Stomach (tissue), 4 donors: ENCODE measurements at regions not wholly inside any gene's neighbourhood (a gene's known extent, or its start where the extent isn't known, plus 50 kb on each side); places are given as distances from the start of the nearest gene placed in this dataset.

Experiments used
- EP300 ChIP-seq: sonication (generic); formaldehyde crosslinking; IDR thresholded peaks from one replicate; pipeline ENCODE4 v1.6.1; 2017; ENCODE audit warnings: antibody characterized with exemption
- POLR2A ChIP-seq, 4 donors: fragments of 450-650 bp; IDR thresholded peaks; one replicate each; pipeline ENCODE4 v1.6.1; 2016; ENCODE audit warnings: antibody characterized with exemption in 4 of 4, control low read depth in 2 of 4, mild to moderate bottlenecking in 1 of 4, moderate library complexity in 1 of 4
- TF ChIP-seq, protein P1 (sequence below), 7 experiments: fragments of 450-650 bp in 4 of 7; fragments of 200-600 bp in 3 of 7; sonication (generic) in 3 of 7; IDR thresholded peaks; one replicate each; pipeline ENCODE4 v1.5.1; 2016 to 2019; ENCODE audit warnings: antibody characterized with exemption in 7 of 7, control low read depth in 2 of 7, mild to moderate bottlenecking in 1 of 7

DNA sequence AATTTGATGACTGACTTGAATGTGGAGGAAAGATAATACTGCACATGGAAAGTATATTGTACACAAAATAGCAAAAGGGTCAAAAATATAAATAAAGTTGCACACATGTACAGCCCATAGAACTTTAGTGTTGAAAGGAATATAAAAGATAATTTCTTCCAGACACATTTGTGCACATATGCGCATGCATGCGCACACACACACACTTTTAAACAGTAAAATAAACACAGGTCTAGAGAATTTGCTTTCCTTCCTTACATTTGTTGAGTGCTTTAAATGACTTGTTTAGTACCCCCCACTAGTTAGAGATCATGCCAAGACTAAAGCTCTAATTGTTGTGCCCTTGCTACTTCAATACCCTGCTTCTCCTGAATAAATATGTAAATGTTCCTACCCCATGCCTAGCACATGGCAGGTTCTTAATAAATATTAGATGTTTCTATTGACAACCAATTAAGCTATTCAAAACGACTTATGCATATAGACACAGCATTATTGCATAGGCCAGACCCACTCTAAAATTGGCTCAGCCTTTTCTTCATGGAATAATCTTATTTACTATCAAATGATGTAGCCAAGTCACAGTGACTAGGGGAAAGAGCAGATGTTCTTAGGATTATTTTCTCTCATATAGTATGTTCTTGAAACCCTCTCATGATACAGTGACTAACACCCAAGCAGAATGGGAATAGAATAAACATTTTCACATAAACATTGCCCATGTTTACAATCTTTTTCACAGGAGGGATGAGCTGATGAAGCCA, 165.5 kb upstream of the ACVR2A start:
- TF ChIP-seq, protein P1, sequence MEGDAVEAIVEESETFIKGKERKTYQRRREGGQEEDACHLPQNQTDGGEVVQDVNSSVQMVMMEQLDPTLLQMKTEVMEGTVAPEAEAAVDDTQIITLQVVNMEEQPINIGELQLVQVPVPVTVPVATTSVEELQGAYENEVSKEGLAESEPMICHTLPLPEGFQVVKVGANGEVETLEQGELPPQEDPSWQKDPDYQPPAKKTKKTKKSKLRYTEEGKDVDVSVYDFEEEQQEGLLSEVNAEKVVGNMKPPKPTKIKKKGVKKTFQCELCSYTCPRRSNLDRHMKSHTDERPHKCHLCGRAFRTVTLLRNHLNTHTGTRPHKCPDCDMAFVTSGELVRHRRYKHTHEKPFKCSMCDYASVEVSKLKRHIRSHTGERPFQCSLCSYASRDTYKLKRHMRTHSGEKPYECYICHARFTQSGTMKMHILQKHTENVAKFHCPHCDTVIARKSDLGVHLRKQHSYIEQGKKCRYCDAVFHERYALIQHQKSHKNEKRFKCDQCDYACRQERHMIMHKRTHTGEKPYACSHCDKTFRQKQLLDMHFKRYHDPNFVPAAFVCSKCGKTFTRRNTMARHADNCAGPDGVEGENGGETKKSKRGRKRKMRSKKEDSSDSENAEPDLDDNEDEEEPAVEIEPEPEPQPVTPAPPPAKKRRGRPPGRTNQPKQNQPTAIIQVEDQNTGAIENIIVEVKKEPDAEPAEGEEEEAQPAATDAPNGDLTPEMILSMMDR (IDR thresholded peaks at IDR 0.05), result no peak
- TF ChIP-seq POLR2A (IDR thresholded peaks at IDR 0.05) (no peak), EP300 (no peak)
